GM13976 (cell line): ENCODE measurements at regions not wholly inside any gene's neighbourhood (a gene's known extent, or its start where the extent isn't known, plus 50 kb on each side); places are given as distances from the start of the nearest gene placed in this dataset.
A peak's percentile ranks its signal among the peaks of the same experiment; 100 is the strongest.
"Not testable (repeated sequence)": the region's sequence is repeated elsewhere in the genome, so short reads cannot be mapped to it uniquely, and the experiment has no call there.

Experiments used
- DNase-seq: peaks from one replicate; pipeline ENCODE4 v3.0.0; 2012; ENCODE audit warnings: low spot score
- CTCF ChIP-seq: IDR thresholded peaks from 2 replicates; pipeline ENCODE4 v1.5.1; 2012; ENCODE audit warnings: borderline replicate concordance, mild to moderate bottlenecking; ENCODE audit not compliant: insufficient read depth; ENCODE audit errors: extremely low read depth, missing control alignments, control extremely low read depth
- in situ Hi-C: fragments of 300-500 bp; cut with MboI; formaldehyde crosslinking; loops from one replicate; pipeline ENCODE4 v1.12.0; 2022; ENCODE audit warnings: low sequenced_read_pairs, mixed read lengths, inconsistent platforms; ENCODE audit not compliant: unreplicated experiment

- TF ChIP-seq CTCF: no peak
- in situ Hi-C loops: no loop called here
- DNase-seq: no peak
Measured at GRCh38 chr22:49672014-49672516, 155.6 kb downstream of the BRD1 start.

- in situ Hi-C loops: no loop called here
- DNase-seq: no peak
- TF ChIP-seq CTCF: no peak
Measured at GRCh38 chr22:49671331-49672013, 156.2 kb downstream of the BRD1 start.

GRCh38 chr22:49670456-49671330 lies 157.0 kb downstream of the BRD1 start:
- in situ Hi-C loops: no loop called here
- DNase-seq: peak; percentile 67
- no peak for TF ChIP-seq CTCF

GRCh38 chr22:49669969-49670455 lies 157.7 kb downstream of the BRD1 start:
- DNase-seq, in situ Hi-C loops: not testable (repeated sequence)

- in situ Hi-C loops: not testable (repeated sequence)
Measured at GRCh38 chr22:49669427-49669968, 158.2 kb downstream of the BRD1 start.

GRCh38 chr22:49668402-49668801 lies 159.3 kb downstream of the BRD1 start:
- in situ Hi-C loops: no loop called here
- no peak for TF ChIP-seq CTCF
- DNase-seq: no peak

More at GRCh38 chr22:49669427-49669968, 158.2 kb downstream of the BRD1 start:
- DNase-seq: not testable (repeated sequence)

- no peak for TF ChIP-seq CTCF
- in situ Hi-C loops: no loop called here
- DNase-seq: no peak
Measured at GRCh38 chr22:49667236-49667635, 160.4 kb downstream of the BRD1 start.
